ENCODE measurements at regions not wholly inside any gene's neighbourhood (a gene's known extent, or its start where the extent isn't known, plus 50 kb on each side); places are given as distances from the start of the nearest gene placed in this dataset.

GRCh38 chr2:82795446-82795845 is 1663.6 kb downstream of the SUCLG1 start:
- TF ChIP-seq NFIC (IDR thresholded peaks at IDR 0.05) (no peak), EP300 (IDR thresholded peaks at IDR 0.05; ENCODE audit: borderline replicate concordance) (no peak), TEAD4 (IDR thresholded peaks at IDR 0.05) (no peak), TCF12 (IDR thresholded peaks at IDR 0.05; ENCODE audit: low read depth) (no peak)

GRCh38 chr2:82793711-82794435 is 1665.2 kb downstream of the SUCLG1 start:
- TF ChIP-seq FOXM1 (IDR thresholded peaks at IDR 0.05; ENCODE audit: borderline replicate concordance, low read depth) (no peak), EP300 (IDR thresholded peaks at IDR 0.05; ENCODE audit: borderline replicate concordance) (no peak)

- TF ChIP-seq YY1 (IDR thresholded peaks at IDR 0.05; ENCODE audit: low read depth), result no peak
Observed at GRCh38 chr2:82792316-82792715, 1666.8 kb downstream of the SUCLG1 start.

GRCh38 chr2:82790206-82791021 is 1668.7 kb downstream of the SUCLG1 start:
- TF ChIP-seq ZBTB7A (IDR thresholded peaks at IDR 0.05; ENCODE audit: low read depth) (no peak), RAD21 (IDR thresholded peaks at IDR 0.05; ENCODE audit: low read depth) (no peak), CREB1 (IDR thresholded peaks at IDR 0.05; ENCODE audit: low read depth) (no peak), FOXM1 (IDR thresholded peaks at IDR 0.05; ENCODE audit: borderline replicate concordance, low read depth) (no peak), USF1 (IDR thresholded peaks at IDR 0.05) (no peak), TCF12 (IDR thresholded peaks at IDR 0.05; ENCODE audit: low read depth) (no peak), EP300 (IDR thresholded peaks at IDR 0.05; ENCODE audit: borderline replicate concordance) (no peak), YY1 (IDR thresholded peaks at IDR 0.05; ENCODE audit: low read depth) (no peak)

- TF ChIP-seq RAD21 (IDR thresholded peaks at IDR 0.05; ENCODE audit: low read depth), result no peak
- TF ChIP-seq FOXM1 (IDR thresholded peaks at IDR 0.05; ENCODE audit: borderline replicate concordance, low read depth), result no peak
- TF ChIP-seq USF1 (IDR thresholded peaks at IDR 0.05), result no peak
- TF ChIP-seq TAF1 (IDR thresholded peaks at IDR 0.05; ENCODE audit: low read depth), result no peak
- TF ChIP-seq ZBTB7A (IDR thresholded peaks at IDR 0.05; ENCODE audit: low read depth), result no peak
- no peak for TF ChIP-seq EGR1 (IDR thresholded peaks at IDR 0.05)
- no peak for TF ChIP-seq TCF12 (IDR thresholded peaks at IDR 0.05; ENCODE audit: low read depth)
- TF ChIP-seq YY1 (IDR thresholded peaks at IDR 0.05; ENCODE audit: low read depth), result no peak
- TF ChIP-seq EP300 (IDR thresholded peaks at IDR 0.05; ENCODE audit: borderline replicate concordance), result no peak
- TF ChIP-seq CREB1 (IDR thresholded peaks at IDR 0.05; ENCODE audit: low read depth), result no peak
- no peak for TF ChIP-seq TEAD4 (IDR thresholded peaks at IDR 0.05)
- no peak for TF ChIP-seq NFIC (IDR thresholded peaks at IDR 0.05)
- no peak for TF ChIP-seq MAX (IDR thresholded peaks at IDR 0.05)
- TF ChIP-seq CEBPB (IDR thresholded peaks at IDR 0.05), result no peak
- no peak for TF ChIP-seq REST (IDR thresholded peaks at IDR 0.05; ENCODE audit: low read depth)
Observed at GRCh38 chr2:82789851-82790205, 1669.3 kb downstream of the SUCLG1 start.

- TF ChIP-seq TAF1 (IDR thresholded peaks at IDR 0.05; ENCODE audit: low read depth) (no peak), NFIC (IDR thresholded peaks at IDR 0.05) (no peak), EP300 (IDR thresholded peaks at IDR 0.05; ENCODE audit: borderline replicate concordance) (no peak), EGR1 (IDR thresholded peaks at IDR 0.05) (no peak), TCF12 (IDR thresholded peaks at IDR 0.05; ENCODE audit: low read depth) (no peak), CREB1 (IDR thresholded peaks at IDR 0.05; ENCODE audit: low read depth) (no peak), RAD21 (IDR thresholded peaks at IDR 0.05; ENCODE audit: low read depth) (no peak)
Observed at GRCh38 chr2:82781176-82781915, 1677.7 kb downstream of the SUCLG1 start.

- no peak for TF ChIP-seq EP300 (IDR thresholded peaks at IDR 0.05; ENCODE audit: borderline replicate concordance)
- TF ChIP-seq MAX (IDR thresholded peaks at IDR 0.05), result no peak
- TF ChIP-seq NFIC (IDR thresholded peaks at IDR 0.05), result no peak
- TF ChIP-seq RAD21 (IDR thresholded peaks at IDR 0.05; ENCODE audit: low read depth), result no peak
- TF ChIP-seq TCF12 (IDR thresholded peaks at IDR 0.05; ENCODE audit: low read depth), result no peak
- TF ChIP-seq CEBPB (IDR thresholded peaks at IDR 0.05), result no peak
- no peak for TF ChIP-seq EGR1 (IDR thresholded peaks at IDR 0.05)
- TF ChIP-seq USF1 (IDR thresholded peaks at IDR 0.05), result no peak
- no peak for TF ChIP-seq TAF1 (IDR thresholded peaks at IDR 0.05; ENCODE audit: low read depth)
- no peak for TF ChIP-seq CREB1 (IDR thresholded peaks at IDR 0.05; ENCODE audit: low read depth)
- no peak for TF ChIP-seq YY1 (IDR thresholded peaks at IDR 0.05; ENCODE audit: low read depth)
- TF ChIP-seq FOXM1 (IDR thresholded peaks at IDR 0.05; ENCODE audit: borderline replicate concordance, low read depth), result no peak
- TF ChIP-seq ZBTB7A (IDR thresholded peaks at IDR 0.05; ENCODE audit: low read depth), result no peak
- no peak for TF ChIP-seq REST (IDR thresholded peaks at IDR 0.05; ENCODE audit: low read depth)
- no peak for TF ChIP-seq TEAD4 (IDR thresholded peaks at IDR 0.05)
Observed at GRCh38 chr2:82780050-82780449, 1679.0 kb downstream of the SUCLG1 start.
